ENCODE measurements at regions not wholly inside any gene's neighbourhood (a gene's known extent, or its start where the extent isn't known, plus 50 kb on each side); places are given as distances from the start of the nearest gene placed in this dataset.

- no peaks in the 10 kb centered on the region for H3K4me1 Mint-ChIP-seq (ENCODE audit: low read depth)
- no peaks in the 10 kb centered on the region for H3K27me3 Mint-ChIP-seq (ENCODE audit: insufficient read depth)
- no peaks in the 10 kb centered on the region for H3K9me3 Mint-ChIP-seq
- intact Hi-C loops (cut with micrococcal nuclease) = no loop called here
- DNase-seq (ENCODE audit: low spot score) = no peak
- H3K36me3 Mint-ChIP-seq (ENCODE audit: low read depth) = no peaks in the 10 kb centered on the region
- H3K4me3 Mint-ChIP-seq = no peak overlapping the region
- no peak overlapping the region for H3K27ac Mint-ChIP-seq
Observed at GRCh38 chr6:9543649-9544048, 871.2 kb downstream of the TFAP2A start.

- intact Hi-C loops (cut with micrococcal nuclease) = loop anchor here (1.0 kb wide), 1 partner anchor 894 kb away; no protein-coding TSS in a partner anchor
- Mint-ChIP-seq H3K9me3 (no peaks in the 10 kb centered on the region), H3K4me1 (ENCODE audit: low read depth) (no peaks in the 10 kb centered on the region), H3K27me3 (ENCODE audit: insufficient read depth) (no peaks in the 10 kb centered on the region), H3K27ac (no peak overlapping the region), H3K4me3 (no peak overlapping the region), H3K36me3 (ENCODE audit: low read depth) (no peaks in the 10 kb centered on the region)
- no peak for DNase-seq (ENCODE audit: low spot score)
Observed at GRCh38 chr6:9540534-9541126, 874.2 kb downstream of the TFAP2A start.

GRCh38 chr6:9540126-9540525 is 874.7 kb downstream of the TFAP2A start:
- H3K4me3 Mint-ChIP-seq = no peak overlapping the region
- no peaks in the 10 kb centered on the region for H3K9me3 Mint-ChIP-seq
- H3K36me3 Mint-ChIP-seq (ENCODE audit: low read depth) = no peaks in the 10 kb centered on the region
- H3K4me1 Mint-ChIP-seq (ENCODE audit: low read depth) = no peaks in the 10 kb centered on the region
- no peak for DNase-seq (ENCODE audit: low spot score)
- intact Hi-C loops (cut with micrococcal nuclease) = loop anchor here (1.0 kb wide), 1 partner anchor 894 kb away; no protein-coding TSS in a partner anchor
- no peaks in the 10 kb centered on the region for H3K27me3 Mint-ChIP-seq (ENCODE audit: insufficient read depth)
- no peak overlapping the region for H3K27ac Mint-ChIP-seq

DNA sequence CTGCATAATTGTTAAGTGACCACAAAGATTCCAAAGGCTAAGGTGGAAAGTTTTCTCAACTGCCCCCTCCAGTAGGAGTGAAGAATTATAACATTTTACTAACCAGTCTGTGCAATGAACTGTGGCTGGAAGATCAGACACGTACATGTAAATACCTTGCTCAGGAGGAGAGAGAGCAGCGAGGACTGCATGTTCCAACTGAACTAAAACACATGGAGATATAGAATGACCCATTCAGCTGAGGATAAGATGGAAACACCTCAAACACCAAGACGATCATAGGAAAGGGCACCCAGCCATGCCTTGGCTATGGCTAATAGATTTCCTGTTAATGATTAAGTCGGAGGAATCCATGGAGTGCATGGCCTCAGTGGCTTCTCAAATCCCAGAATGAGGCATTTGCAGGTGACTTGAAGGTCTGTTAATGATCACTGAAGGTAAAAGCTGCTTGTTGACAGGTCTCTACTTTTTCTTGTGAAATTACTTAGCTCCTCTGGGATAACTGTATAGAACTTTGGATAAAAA is 875.6 kb downstream of the TFAP2A start:
- intact Hi-C loops (cut with micrococcal nuclease) = no loop called here
- no peak for DNase-seq (ENCODE audit: low spot score)
- no peaks in the 10 kb centered on the region for H3K36me3 Mint-ChIP-seq (ENCODE audit: low read depth)
- H3K27ac Mint-ChIP-seq = no peak overlapping the region
- no peak overlapping the region for H3K4me3 Mint-ChIP-seq
- H3K4me1 Mint-ChIP-seq (ENCODE audit: low read depth) = no peaks in the 10 kb centered on the region
- no peaks in the 10 kb centered on the region for H3K9me3 Mint-ChIP-seq
- no peaks in the 10 kb centered on the region for H3K27me3 Mint-ChIP-seq (ENCODE audit: insufficient read depth)

DNA sequence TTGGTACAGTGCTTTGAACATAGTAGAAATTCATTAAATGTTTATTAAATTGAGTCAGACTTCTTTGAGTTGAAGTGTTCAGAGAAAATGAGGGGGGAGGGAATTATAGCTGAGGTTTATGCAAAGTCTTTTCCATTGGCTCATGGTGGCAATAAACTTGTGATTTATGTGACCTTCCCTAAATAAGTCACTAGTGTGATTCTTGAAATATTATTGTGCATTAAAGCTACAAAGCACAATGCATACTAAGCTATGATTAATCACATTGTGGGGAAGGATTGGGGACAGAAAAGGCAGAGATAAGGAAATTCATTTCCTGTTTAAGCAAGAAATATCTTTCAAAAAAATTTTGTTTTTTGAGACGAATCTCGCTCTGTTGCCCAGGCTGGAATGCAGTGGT is 877.5 kb downstream of the TFAP2A start:
- no peak overlapping the region for H3K4me3 Mint-ChIP-seq
- no peaks in the 10 kb centered on the region for H3K9me3 Mint-ChIP-seq
- no peaks in the 10 kb centered on the region for H3K36me3 Mint-ChIP-seq (ENCODE audit: low read depth)
- H3K4me1 Mint-ChIP-seq (ENCODE audit: low read depth) = no peaks in the 10 kb centered on the region
- H3K27ac Mint-ChIP-seq = no peak overlapping the region
- no peaks in the 10 kb centered on the region for H3K27me3 Mint-ChIP-seq (ENCODE audit: insufficient read depth)
- no peak for DNase-seq (ENCODE audit: low spot score)
- intact Hi-C loops (cut with micrococcal nuclease) = no loop called here

DNA sequence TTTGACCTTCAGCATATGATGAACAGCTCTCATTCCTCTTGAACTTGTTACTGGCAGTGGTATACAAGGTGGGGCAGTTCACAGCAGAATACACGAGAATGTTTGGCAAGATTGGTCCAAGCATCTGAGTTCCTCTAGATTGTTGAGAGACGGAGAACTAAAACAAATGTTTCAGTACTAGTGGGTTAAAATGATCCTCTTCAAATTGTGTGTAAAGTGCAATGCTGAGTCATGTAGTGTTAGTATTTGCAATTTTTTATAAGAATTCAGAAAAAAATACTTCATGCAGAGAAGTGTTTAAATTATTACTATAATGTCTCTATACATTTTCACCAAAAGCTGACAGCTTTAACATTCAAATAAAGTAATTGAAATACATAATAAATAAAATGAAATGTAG is 879.8 kb downstream of the TFAP2A start:
- H3K27ac Mint-ChIP-seq = no peak overlapping the region
- no peak for DNase-seq (ENCODE audit: low spot score)
- no peaks in the 10 kb centered on the region for H3K9me3 Mint-ChIP-seq
- no peak overlapping the region for H3K4me3 Mint-ChIP-seq
- H3K36me3 Mint-ChIP-seq (ENCODE audit: low read depth) = no peaks in the 10 kb centered on the region
- intact Hi-C loops (cut with micrococcal nuclease) = no loop called here
- no peaks in the 10 kb centered on the region for H3K27me3 Mint-ChIP-seq (ENCODE audit: insufficient read depth)
- no peaks in the 10 kb centered on the region for H3K4me1 Mint-ChIP-seq (ENCODE audit: low read depth)

DNA sequence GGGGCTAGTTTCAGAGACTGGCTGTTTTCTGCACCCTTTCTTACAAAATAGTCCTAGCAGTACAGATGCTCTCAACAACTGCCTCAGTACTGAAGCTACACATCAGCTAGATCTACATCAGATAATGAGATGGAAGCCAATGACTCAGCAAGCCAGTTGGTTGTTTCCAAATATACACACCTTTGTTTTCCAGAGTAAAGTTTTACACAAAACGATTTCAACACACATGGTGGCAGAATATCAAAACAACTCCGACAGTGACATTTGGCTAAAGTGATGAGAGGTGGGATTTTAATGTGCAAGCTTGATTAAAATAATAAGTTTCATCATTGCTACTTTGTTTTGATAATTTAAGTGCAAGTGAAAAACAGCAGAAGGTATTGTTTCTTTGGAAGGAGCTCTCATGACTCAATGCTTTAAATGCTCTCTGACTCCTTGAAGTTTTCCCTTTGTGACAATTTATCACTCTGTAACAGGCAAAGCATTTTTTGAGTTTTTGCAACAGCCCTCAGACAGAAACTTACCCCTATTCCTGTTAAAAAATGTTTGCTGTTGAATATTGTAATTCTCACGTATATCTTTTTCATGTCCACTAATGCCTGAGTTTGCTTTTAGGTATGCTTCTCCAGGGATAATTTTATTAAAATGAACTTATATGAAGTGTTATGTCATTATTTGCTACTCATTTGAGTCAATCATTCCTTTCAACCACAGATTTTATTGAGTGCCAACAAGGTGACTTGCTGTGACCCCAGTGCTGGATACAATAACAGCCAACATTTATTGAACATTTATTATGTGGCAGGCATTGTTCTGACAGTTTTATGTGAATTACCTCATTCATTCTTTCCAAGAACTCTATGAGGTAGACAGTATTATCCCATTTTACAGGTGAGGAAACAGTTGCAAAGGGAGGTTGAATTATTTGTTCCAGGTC is 882.0 kb downstream of the TFAP2A start:
- H3K4me3 Mint-ChIP-seq = no peak overlapping the region
- DNase-seq (ENCODE audit: low spot score) = no peak
- no peaks in the 10 kb centered on the region for H3K4me1 Mint-ChIP-seq (ENCODE audit: low read depth)
- intact Hi-C loops (cut with micrococcal nuclease) = no loop called here
- H3K36me3 Mint-ChIP-seq (ENCODE audit: low read depth) = no peaks in the 10 kb centered on the region
- no peaks in the 10 kb centered on the region for H3K9me3 Mint-ChIP-seq
- H3K27ac Mint-ChIP-seq = no peak overlapping the region
- no peaks in the 10 kb centered on the region for H3K27me3 Mint-ChIP-seq (ENCODE audit: insufficient read depth)

- intact Hi-C loops (cut with micrococcal nuclease) = no loop called here
- Mint-ChIP-seq H3K4me1 (ENCODE audit: low read depth) (no peaks in the 10 kb centered on the region), H3K9me3 (peaks cover 4% of the 10 kb centered on the region), H3K27me3 (ENCODE audit: insufficient read depth) (no peaks in the 10 kb centered on the region), H3K27ac (no peak overlapping the region), H3K4me3 (no peak overlapping the region), H3K36me3 (ENCODE audit: low read depth) (no peaks in the 10 kb centered on the region)
- no peak for DNase-seq (ENCODE audit: low spot score)
Observed at GRCh38 chr6:9527679-9528286, 887.1 kb downstream of the TFAP2A start.

DNA sequence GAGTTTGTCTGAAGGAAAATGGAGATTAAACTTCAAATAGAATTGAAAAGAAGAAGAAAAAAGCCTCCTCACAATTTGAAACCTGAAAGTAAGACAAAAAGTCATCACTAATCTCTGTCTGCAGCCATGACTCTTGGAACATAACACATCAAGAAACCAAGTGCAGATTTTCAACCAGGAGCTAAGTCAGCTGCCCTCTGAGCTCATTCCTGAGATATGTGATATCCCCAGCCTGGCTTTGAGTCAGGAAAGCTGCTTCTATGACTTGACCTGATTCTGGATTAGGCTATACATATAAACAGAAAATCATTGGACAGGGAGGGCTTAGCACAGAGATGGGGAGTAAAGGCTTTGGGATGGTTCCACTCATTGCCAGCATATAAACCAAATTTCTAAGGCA is 891.4 kb downstream of the TFAP2A start:
- DNase-seq (ENCODE audit: low spot score) = no peak
- H3K4me3 Mint-ChIP-seq = no peak overlapping the region
- no peak overlapping the region for H3K27ac Mint-ChIP-seq
- intact Hi-C loops (cut with micrococcal nuclease) = no loop called here
- peaks cover 4% of the 10 kb centered on the region for H3K9me3 Mint-ChIP-seq
- no peaks in the 10 kb centered on the region for H3K36me3 Mint-ChIP-seq (ENCODE audit: low read depth)
- no peaks in the 10 kb centered on the region for H3K27me3 Mint-ChIP-seq (ENCODE audit: insufficient read depth)
- H3K4me1 Mint-ChIP-seq (ENCODE audit: low read depth) = no peaks in the 10 kb centered on the region

GRCh38 chr6:9522101-9522500 is 892.8 kb downstream of the TFAP2A start:
- intact Hi-C loops (cut with micrococcal nuclease) = no loop called here
- H3K9me3 Mint-ChIP-seq = peaks cover under 1% of the 10 kb centered on the region
- H3K27me3 Mint-ChIP-seq (ENCODE audit: insufficient read depth) = no peaks in the 10 kb centered on the region
- H3K4me1 Mint-ChIP-seq (ENCODE audit: low read depth) = no peaks in the 10 kb centered on the region
- DNase-seq (ENCODE audit: low spot score) = no peak
- no peak overlapping the region for H3K4me3 Mint-ChIP-seq
- no peak overlapping the region for H3K27ac Mint-ChIP-seq
- H3K36me3 Mint-ChIP-seq (ENCODE audit: low read depth) = no peaks in the 10 kb centered on the region

GRCh38 chr6:9521152-9521530 is 893.7 kb downstream of the TFAP2A start:
- Mint-ChIP-seq H3K27me3 (ENCODE audit: insufficient read depth) (no peaks in the 10 kb centered on the region), H3K27ac (no peak overlapping the region), H3K36me3 (ENCODE audit: low read depth) (no peaks in the 10 kb centered on the region), H3K4me3 (no peak overlapping the region), H3K9me3 (no peaks in the 10 kb centered on the region), H3K4me1 (ENCODE audit: low read depth) (no peaks in the 10 kb centered on the region)
- intact Hi-C loops (cut with micrococcal nuclease) = no loop called here
- no peak for DNase-seq (ENCODE audit: low spot score)

- Mint-ChIP-seq H3K4me3 (peak overlapping the region; percentile 19), H3K36me3 (ENCODE audit: low read depth) (no peaks in the 10 kb centered on the region), H3K27ac (no peak overlapping the region), H3K4me1 (ENCODE audit: low read depth) (no peaks in the 10 kb centered on the region), H3K9me3 (no peaks in the 10 kb centered on the region), H3K27me3 (ENCODE audit: insufficient read depth) (no peaks in the 10 kb centered on the region)
- intact Hi-C loops (cut with micrococcal nuclease) = no loop called here
- no peak for DNase-seq (ENCODE audit: low spot score)
Observed at GRCh38 chr6:9520417-9521151, 894.3 kb downstream of the TFAP2A start.
